ENCODE measurements at regions not wholly inside any gene's neighbourhood (a gene's known extent, or its start where the extent isn't known, plus 50 kb on each side); places are given as distances from the start of the nearest gene placed in this dataset.
A peak's percentile ranks its signal among the peaks of the same experiment; 100 is the strongest.

DNA sequence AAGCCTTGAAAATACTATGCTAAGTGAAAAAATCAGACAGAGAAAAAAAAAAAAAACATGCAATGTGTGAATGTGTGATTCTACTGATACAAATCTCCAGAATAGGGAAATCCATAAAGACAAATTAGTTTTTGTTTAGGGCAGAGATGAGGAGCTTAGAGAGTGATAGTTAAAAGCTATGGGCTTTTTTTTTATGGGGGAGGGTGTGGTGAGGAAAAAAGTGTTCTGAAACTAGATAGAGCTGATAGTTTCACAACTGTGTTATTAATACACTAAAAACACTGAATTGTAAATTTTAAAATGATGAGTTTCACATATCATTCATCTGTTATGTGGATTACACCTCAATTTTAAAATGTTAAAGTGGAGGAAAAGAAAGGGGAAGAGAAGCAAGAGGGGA, 228.3 kb upstream of the ZNF462 start:
- H3K27ac ChIP-seq (ENCODE audit: low read depth in 1 of 2, low read length in 1 of 2) = no peak overlapping the region
- no peak overlapping the region for H3K4me3 ChIP-seq
- H3K27me3 ChIP-seq (ENCODE audit: control insufficient read depth in 3 of 3, insufficient read depth in 3 of 3, low read length in 2 of 3) = no peaks in the 10 kb centered on the region

DNA sequence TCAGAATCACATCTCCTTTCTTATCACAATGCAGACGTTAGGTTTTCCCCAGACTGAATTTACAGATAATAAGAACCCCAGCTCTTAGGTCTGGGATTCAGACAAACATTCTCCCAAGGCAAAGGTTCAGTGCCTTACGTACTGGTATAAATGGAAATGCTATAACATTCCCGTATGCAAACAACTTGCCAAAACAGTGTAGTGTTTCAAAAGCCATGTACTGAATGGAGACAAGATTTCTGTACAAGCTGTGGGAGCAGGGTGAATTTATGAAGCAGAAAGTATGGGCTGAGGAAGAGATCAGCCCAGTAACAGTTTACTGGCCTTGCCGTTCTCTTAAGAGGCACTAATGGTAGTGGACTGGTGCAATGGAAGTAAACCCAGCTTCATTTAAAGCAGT, 225.5 kb upstream of the ZNF462 start:
- ATAC-seq (ENCODE audit: insufficient read depth, low FRiP score) (no peak), DNase-seq (peak in 2 of 3 donors; percentile 86 to 92)
- Histone ChIP-seq H3K9ac (ENCODE audit: insufficient read depth in 1 of 2, low read length in 2 of 2) (peak overlapping the region in 1 of 2 donors; percentile 29), H3K27me3 (ENCODE audit: control insufficient read depth in 3 of 3, insufficient read depth in 3 of 3, low read length in 2 of 3) (no peaks in the 10 kb centered on the region), H3K4me3 (no peak overlapping the region), H3K9me3 (ENCODE audit: control insufficient read depth in 4 of 4, insufficient read depth in 3 of 4, low read length in 3 of 4) (no peaks in the 10 kb centered on the region), H3K4me1 (ENCODE audit: control insufficient read depth in 5 of 5, insufficient read depth in 5 of 5, low read length in 5 of 5) (peaks cover 0 to 8% (median 0%) of the 10 kb centered on the region in 5 donors), H3K36me3 (ENCODE audit: control insufficient read depth in 4 of 4, insufficient read depth in 4 of 4, low read length in 4 of 4) (no peaks in the 10 kb centered on the region), H3K27ac (ENCODE audit: low read depth in 1 of 2, low read length in 1 of 2) (no peak overlapping the region)
- TF ChIP-seq, protein P1, sequence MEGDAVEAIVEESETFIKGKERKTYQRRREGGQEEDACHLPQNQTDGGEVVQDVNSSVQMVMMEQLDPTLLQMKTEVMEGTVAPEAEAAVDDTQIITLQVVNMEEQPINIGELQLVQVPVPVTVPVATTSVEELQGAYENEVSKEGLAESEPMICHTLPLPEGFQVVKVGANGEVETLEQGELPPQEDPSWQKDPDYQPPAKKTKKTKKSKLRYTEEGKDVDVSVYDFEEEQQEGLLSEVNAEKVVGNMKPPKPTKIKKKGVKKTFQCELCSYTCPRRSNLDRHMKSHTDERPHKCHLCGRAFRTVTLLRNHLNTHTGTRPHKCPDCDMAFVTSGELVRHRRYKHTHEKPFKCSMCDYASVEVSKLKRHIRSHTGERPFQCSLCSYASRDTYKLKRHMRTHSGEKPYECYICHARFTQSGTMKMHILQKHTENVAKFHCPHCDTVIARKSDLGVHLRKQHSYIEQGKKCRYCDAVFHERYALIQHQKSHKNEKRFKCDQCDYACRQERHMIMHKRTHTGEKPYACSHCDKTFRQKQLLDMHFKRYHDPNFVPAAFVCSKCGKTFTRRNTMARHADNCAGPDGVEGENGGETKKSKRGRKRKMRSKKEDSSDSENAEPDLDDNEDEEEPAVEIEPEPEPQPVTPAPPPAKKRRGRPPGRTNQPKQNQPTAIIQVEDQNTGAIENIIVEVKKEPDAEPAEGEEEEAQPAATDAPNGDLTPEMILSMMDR (IDR thresholded peaks at IDR 0.05; ENCODE audit: control extremely low read depth, extremely low read depth) = no peak
- WGBS, 2 donors = 78 to 85% methylated on average over 4 of the region's 4 CpGs

More for the DNA sequence above, 228.3 kb upstream of the ZNF462 start:
- DNase-seq = no peak
- H3K9me3 ChIP-seq (ENCODE audit: control insufficient read depth in 4 of 4, insufficient read depth in 3 of 4, low read length in 3 of 4) = no peaks in the 10 kb centered on the region
- no peaks in the 10 kb centered on the region for H3K36me3 ChIP-seq (ENCODE audit: control insufficient read depth in 4 of 4, insufficient read depth in 4 of 4, low read length in 4 of 4)
- ATAC-seq (ENCODE audit: insufficient read depth, low FRiP score) = no peak
- H3K4me1 ChIP-seq (ENCODE audit: control insufficient read depth in 5 of 5, insufficient read depth in 5 of 5, low read length in 5 of 5) = peaks cover 0 to 8% (median 0%) of the 10 kb centered on the region in 5 donors
- TF ChIP-seq, protein P1 (IDR thresholded peaks at IDR 0.05; ENCODE audit: control extremely low read depth, extremely low read depth) = no peak
- H3K9ac ChIP-seq (ENCODE audit: insufficient read depth in 1 of 2, low read length in 2 of 2) = no peak overlapping the region

DNA sequence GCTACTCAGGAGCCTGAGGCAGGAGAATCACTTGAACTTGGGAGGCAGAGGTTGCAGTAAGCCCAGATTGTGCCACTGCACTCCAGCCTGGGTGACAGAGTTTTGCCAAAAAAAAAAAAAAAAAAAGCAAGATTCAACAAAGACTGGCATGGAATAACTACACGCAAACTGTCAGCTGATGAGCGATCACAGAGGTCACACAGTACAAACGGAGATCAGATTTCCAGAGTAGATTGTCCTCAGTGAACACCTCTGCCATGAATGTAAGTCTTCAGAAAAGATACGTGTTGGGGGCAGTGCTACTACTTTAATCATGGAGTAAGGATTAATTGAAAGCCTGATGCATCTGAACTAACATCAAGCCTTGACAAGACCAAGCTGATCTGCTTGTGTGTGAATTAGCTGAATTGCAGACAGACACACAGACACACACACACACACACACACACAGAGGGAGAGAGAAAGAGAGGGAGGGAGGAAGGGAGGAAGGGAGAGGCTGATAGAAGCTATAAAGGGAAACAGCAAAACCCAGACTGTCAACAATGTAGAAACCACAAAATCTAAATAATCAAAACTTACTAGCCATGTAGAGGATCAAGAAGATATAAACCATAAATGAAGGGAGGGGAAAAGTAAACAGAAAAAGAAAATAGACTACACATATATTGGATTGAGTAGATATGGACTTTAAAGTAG, 222.9 kb upstream of the ZNF462 start:
- H3K4me3 ChIP-seq = no peak overlapping the region
- no peaks in the 10 kb centered on the region for H3K27me3 ChIP-seq (ENCODE audit: control insufficient read depth in 3 of 3, insufficient read depth in 3 of 3, low read length in 2 of 3)
- WGBS, 2 donors = 91 to 92% methylated on average over 4 of the region's 4 CpGs
- no peaks in the 10 kb centered on the region for H3K36me3 ChIP-seq (ENCODE audit: control insufficient read depth in 4 of 4, insufficient read depth in 4 of 4, low read length in 4 of 4)
- H3K27ac ChIP-seq (ENCODE audit: low read depth in 1 of 2, low read length in 1 of 2) = no peak overlapping the region
- H3K9me3 ChIP-seq (ENCODE audit: control insufficient read depth in 4 of 4, insufficient read depth in 3 of 4, low read length in 3 of 4) = no peaks in the 10 kb centered on the region
- TF ChIP-seq, protein P1 (IDR thresholded peaks at IDR 0.05; ENCODE audit: control extremely low read depth, extremely low read depth) = no peak
- no peak for DNase-seq
- ATAC-seq (ENCODE audit: insufficient read depth, low FRiP score) = no peak
- peaks cover 0 to 8% (median 0%) of the 10 kb centered on the region in 5 donors for H3K4me1 ChIP-seq (ENCODE audit: control insufficient read depth in 5 of 5, insufficient read depth in 5 of 5, low read length in 5 of 5)
- no peak overlapping the region for H3K9ac ChIP-seq (ENCODE audit: insufficient read depth in 1 of 2, low read length in 2 of 2)
